K562 (cell line): ENCODE measurements at regions not wholly inside any gene's neighbourhood (a gene's known extent, or its start where the extent isn't known, plus 50 kb on each side); places are given as distances from the start of the nearest gene placed in this dataset.

ENCODE experiments used
- LARP7 ChIP-seq: fragments of 450-650 bp; IDR thresholded peaks from 2 replicates; pipeline ENCODE4 v1.6.1; 2016
- NCOA1 ChIP-seq: fragments of 450-650 bp; IDR thresholded peaks from 2 replicates; pipeline ENCODE4 v1.6.1; 2016; ENCODE audit warnings: low read depth
- ZFPM2 ChIP-seq: fragments of 250-450 bp; sonication (Bioruptor Pico); IDR thresholded peaks from 2 replicates; pipeline ENCODE4 v1.5.1; 2022; ENCODE audit warnings: mild to moderate bottlenecking
- TF ChIP-seq, protein P1 (sequence below): fragments of 450-650 bp; IDR thresholded peaks from 2 replicates; pipeline ENCODE4 v1.6.1; 2016; ENCODE audit warnings: low read depth

DNA sequence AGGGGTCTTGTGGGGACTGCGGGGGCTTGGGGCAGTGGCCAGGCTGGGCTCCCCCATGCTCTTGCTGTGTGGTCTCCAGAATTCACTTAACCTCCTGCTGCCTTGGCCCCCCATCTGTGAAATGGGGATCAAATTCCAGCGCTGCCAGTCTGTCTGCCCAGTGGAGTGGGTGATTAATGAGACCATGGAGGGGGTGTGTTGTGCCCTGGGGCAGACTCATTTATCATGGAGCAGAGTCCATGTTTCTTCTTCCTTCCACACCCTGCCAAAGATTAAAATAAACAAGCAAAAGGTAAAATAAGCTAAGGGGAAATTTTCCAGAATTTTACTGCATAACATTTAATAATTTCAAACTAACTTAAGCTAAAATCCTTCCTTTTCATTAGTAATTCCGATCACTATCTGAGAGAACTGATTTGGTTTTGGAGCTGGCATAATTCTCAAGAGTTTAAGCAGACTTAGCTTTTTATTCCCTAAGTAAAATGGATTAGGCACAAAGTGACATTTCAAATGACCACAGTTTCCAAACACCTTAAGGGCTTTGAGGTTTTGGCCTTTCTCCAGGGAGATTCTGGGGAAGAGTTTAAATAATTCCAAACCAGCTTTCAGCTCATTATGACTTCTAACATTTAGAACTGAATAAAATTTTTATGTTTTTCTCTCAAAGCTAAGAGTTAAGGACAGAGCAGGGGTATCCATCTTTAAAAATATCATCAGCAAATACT is 211.9 kb downstream of the CXCL12 start (continued):
- TF ChIP-seq, protein P1, sequence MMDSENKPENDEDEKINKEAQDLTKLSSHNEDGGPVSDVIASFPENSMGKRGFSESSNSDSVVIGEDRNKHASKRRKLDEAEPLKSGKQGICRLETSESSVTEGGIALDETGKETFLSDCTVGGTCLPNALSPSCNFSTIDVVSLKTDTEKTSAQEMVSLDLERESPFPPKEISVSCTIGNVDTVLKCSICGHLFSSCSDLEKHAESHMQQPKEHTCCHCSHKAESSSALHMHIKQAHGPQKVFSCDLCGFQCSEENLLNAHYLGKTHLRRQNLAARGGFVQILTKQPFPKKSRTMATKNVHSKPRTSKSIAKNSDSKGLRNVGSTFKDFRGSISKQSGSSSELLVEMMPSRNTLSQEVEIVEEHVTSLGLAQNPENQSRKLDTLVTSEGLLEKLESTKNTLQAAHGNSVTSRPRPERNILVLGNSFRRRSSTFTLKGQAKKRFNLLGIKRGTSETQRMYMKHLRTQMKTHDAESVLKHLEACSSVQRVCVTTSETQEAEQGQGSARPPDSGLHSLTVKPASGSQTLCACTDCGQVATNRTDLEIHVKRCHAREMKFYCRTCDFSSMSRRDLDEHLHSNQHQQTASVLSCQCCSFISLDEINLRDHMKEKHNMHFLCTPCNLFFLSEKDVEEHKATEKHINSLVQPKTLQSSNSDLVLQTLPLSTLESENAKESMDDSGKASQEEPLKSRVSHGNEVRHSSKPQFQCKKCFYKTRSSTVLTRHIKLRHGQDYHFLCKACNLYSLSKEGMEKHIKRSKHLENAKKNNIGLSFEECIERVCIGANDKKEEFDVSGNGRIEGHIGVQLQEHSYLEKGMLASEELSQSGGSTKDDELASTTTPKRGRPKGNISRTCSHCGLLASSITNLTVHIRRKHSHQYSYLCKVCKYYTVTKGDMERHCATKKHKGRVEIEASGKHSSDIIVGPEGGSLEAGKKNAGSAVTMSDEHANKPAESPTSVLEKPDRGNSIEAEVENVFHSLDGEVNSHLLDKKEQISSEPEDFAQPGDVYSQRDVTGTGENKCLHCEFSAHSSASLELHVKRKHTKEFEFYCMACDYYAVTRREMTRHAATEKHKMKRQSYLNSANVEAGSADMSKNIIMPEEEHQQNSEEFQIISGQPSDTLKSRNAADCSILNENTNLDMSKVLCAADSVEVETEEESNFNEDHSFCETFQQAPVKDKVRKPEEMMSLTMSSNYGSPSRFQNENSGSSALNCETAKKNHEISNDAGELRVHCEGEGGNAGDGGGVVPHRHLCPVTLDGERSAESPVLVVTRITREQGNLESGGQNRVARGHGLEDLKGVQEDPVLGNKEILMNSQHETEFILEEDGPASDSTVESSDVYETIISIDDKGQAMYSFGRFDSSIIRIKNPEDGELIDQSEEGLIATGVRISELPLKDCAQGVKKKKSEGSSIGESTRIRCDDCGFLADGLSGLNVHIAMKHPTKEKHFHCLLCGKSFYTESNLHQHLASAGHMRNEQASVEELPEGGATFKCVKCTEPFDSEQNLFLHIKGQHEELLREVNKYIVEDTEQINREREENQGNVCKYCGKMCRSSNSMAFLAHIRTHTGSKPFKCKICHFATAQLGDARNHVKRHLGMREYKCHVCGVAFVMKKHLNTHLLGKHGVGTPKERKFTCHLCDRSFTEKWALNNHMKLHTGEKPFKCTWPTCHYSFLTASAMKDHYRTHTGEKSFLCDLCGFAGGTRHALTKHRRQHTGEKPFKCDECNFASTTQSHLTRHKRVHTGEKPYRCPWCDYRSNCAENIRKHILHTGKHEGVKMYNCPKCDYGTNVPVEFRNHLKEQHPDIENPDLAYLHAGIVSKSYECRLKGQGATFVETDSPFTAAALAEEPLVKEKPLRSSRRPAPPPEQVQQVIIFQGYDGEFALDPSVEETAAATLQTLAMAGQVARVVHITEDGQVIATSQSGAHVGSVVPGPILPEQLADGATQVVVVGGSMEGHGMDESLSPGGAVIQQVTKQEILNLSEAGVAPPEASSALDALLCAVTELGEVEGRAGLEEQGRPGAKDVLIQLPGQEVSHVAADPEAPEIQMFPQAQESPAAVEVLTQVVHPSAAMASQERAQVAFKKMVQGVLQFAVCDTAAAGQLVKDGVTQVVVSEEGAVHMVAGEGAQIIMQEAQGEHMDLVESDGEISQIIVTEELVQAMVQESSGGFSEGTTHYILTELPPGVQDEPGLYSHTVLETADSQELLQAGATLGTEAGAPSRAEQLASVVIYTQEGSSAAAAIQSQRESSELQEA, result no peak
- no peak for TF ChIP-seq LARP7
- no peak for TF ChIP-seq ZFPM2
- no peak for TF ChIP-seq NCOA1
